H1 (cell line): ENCODE measurements at regions not wholly inside any gene's neighbourhood (a gene's known extent, or its start where the extent isn't known, plus 50 kb on each side); places are given as distances from the start of the nearest gene placed in this dataset.

Experiments used
- CTCF ChIA-PET: fragments of 300-600 bp; sonication (Branson Sonifier 250); formaldehyde crosslinking; loops from one replicate; lab custom pipeline; 2021; ENCODE audit not compliant: partially characterized antibody; lab: Charles Lee
- POLR2A ChIA-PET: fragments of 300-600 bp; sonication (Branson Sonifier 250); formaldehyde crosslinking; loops from one replicate; lab custom pipeline; 2021; ENCODE audit warnings: inconsistent platforms; ENCODE audit not compliant: partially characterized antibody; lab: Charles Lee
- DNase-seq, 2 experiments: peaks; one replicate each; pipeline versions ENCODE4 v3.0.0 to v3.0.0-alpha.2; 2010 to 2022; ENCODE audit warnings: low spot score in 2 of 2, low read depth in 1 of 2, mixed read lengths in 1 of 2
- FAIRE-seq: peaks from 2 replicates; lab custom pipeline; 2011; peaks lifted over from hg19 to GRCh38; lab: Jason Lieb, UNC
- H2AFZ ChIP-seq: 2 replicates; pipeline ENCODE4 v1.8.1; 2012; ENCODE audit warnings: low read length, inconsistent platforms
- H2AK5ac ChIP-seq: 2 replicates; pipeline ENCODE4 v1.6.1; 2013; ENCODE audit warnings: low read depth, low read length
- H2BK120ac ChIP-seq: replicated peaks from 2 replicates; pipeline ENCODE3; 2013; ENCODE audit warnings: low read depth, low read length, inconsistent platforms
- H2BK12ac ChIP-seq: 2 replicates; pipeline ENCODE4 v1.6.1; 2013; ENCODE audit warnings: low read depth, low read length
- H2BK15ac ChIP-seq: 2 replicates; pipeline ENCODE4 v1.6.1; 2013; ENCODE audit warnings: low read length
- H2BK20ac ChIP-seq: 2 replicates; pipeline ENCODE4 v1.6.1; 2013; ENCODE audit warnings: low read length
- H2BK5ac ChIP-seq: 2 replicates; pipeline ENCODE4 v1.6.1; 2013; ENCODE audit warnings: low read depth, low read length
- H3K14ac ChIP-seq: 2 replicates; pipeline ENCODE4 v1.6.1; 2013; ENCODE audit warnings: inconsistent platforms; ENCODE audit not compliant: insufficient read length
- H3K18ac ChIP-seq: 2 replicates; pipeline ENCODE4 v1.6.1; 2013; ENCODE audit warnings: low read length; ENCODE audit errors: extremely low read depth
- H3K23ac ChIP-seq: 2 replicates; pipeline ENCODE4 v1.6.1; 2013; ENCODE audit warnings: inconsistent platforms; ENCODE audit not compliant: insufficient read length
- H3K23me2 ChIP-seq: 2 replicates; pipeline ENCODE4 v1.6.1; 2013; ENCODE audit warnings: low read depth, low read length
- H3K27ac ChIP-seq: 2 replicates; pipeline ENCODE4 v1.6.1; 2011; ENCODE audit warnings: low read depth, low read length, inconsistent platforms
- H3K27me3 ChIP-seq, 4 experiments: replicated peaks in 1 of 4; 1 replicate in 1 of 4; 2 replicates in 3 of 4; pipeline versions ENCODE4 v1.6.1 to v1.8.1; 2011 to 2013; ENCODE audit warnings: low read length in 3 of 4, mild to moderate bottlenecking in 3 of 4, inconsistent platforms in 2 of 4, mixed read lengths in 2 of 4, moderate library complexity in 1 of 4; ENCODE audit not compliant: control insufficient read depth in 3 of 4, insufficient read depth in 3 of 4; ENCODE audit errors: extremely low read depth in 1 of 4
- H3K36me3 ChIP-seq, 4 experiments: 2 replicates each; pipeline versions ENCODE4 v1.6.1 to v1.8.1; 2011 to 2013; ENCODE audit warnings: mild to moderate bottlenecking in 4 of 4, low read length in 3 of 4, moderate library complexity in 2 of 4, control low read depth in 1 of 4, inconsistent platforms in 1 of 4; ENCODE audit not compliant: insufficient read depth in 4 of 4, control insufficient read depth in 2 of 4
- H3K4ac ChIP-seq: replicated peaks from 2 replicates; pipeline ENCODE3; 2013; ENCODE audit warnings: low read length, low read depth, mixed read lengths, inconsistent platforms; ENCODE audit not compliant: insufficient read length
- H3K4me1 ChIP-seq, 4 experiments: replicated peaks in 1 of 4; 1 replicate in 1 of 4; 2 replicates in 3 of 4; pipeline versions ENCODE4 v1.6.1 to v1.8.1; 2011 to 2013; ENCODE audit warnings: low read length in 3 of 4, inconsistent platforms in 2 of 4, mixed read lengths in 1 of 4; ENCODE audit not compliant: insufficient read depth in 4 of 4, control insufficient read depth in 3 of 4
- H3K4me2 ChIP-seq, 2 experiments: 2 replicates each; pipeline versions ENCODE4 v1.6.1 to v1.8.1; 2011 to 2013; ENCODE audit warnings: low read depth in 2 of 2, low read length in 2 of 2, control low read depth in 1 of 2, inconsistent platforms in 1 of 2, mild to moderate bottlenecking in 1 of 2; ENCODE audit not compliant: insufficient read depth in 1 of 2
- H3K4me3 ChIP-seq, 4 experiments: fragments of 200-600, 300-600 bp in 1 of 4; sonication (generic), shearing (Covaris generic), sonication (Bioruptor Twin) in 1 of 4; 2 replicates each; pipeline versions ENCODE4 v1.5.1 to v1.8.1; 2011 to 2016; ENCODE audit warnings: low read length in 4 of 4, low read depth in 3 of 4, control low read depth in 2 of 4, inconsistent platforms in 2 of 4, mild to moderate bottlenecking in 2 of 4, mixed read lengths in 1 of 4, moderate library complexity in 1 of 4; ENCODE audit not compliant: insufficient read depth in 2 of 4; ENCODE audit errors: extremely low read depth in 1 of 4
- H3K56ac ChIP-seq: replicated peaks from 2 replicates; pipeline ENCODE3; 2013; ENCODE audit warnings: low read depth, mild to moderate bottlenecking, mixed read lengths, low read length, inconsistent platforms; ENCODE audit not compliant: insufficient read length
- H3K79me1 ChIP-seq: 2 replicates; pipeline ENCODE4 v1.6.1; 2013; ENCODE audit warnings: low read depth, low read length, control low read depth
- H3K79me2 ChIP-seq, 2 experiments: 2 replicates each; pipeline versions ENCODE4 v1.6.1 to v1.8.1; 2012 to 2013; ENCODE audit warnings: low read length in 2 of 2, mild to moderate bottlenecking in 2 of 2, inconsistent platforms in 1 of 2; ENCODE audit not compliant: insufficient read depth in 2 of 2, control insufficient read depth in 1 of 2
- H3K9ac ChIP-seq, 4 experiments: replicated peaks in 1 of 4; 1 replicate in 1 of 4; 2 replicates in 3 of 4; pipeline versions ENCODE4 v1.6.1 to v1.8.1; 2011 to 2013; ENCODE audit warnings: low read depth in 3 of 4, low read length in 3 of 4, control low read depth in 2 of 4, mild to moderate bottlenecking in 2 of 4, moderate library complexity in 2 of 4, inconsistent platforms in 1 of 4; ENCODE audit errors: extremely low read depth in 1 of 4
- H3K9me3 ChIP-seq, 2 experiments: 2 replicates each; pipeline versions ENCODE4 v1.6.1 to v1.8.1; 2012 to 2013; ENCODE audit warnings: mild to moderate bottlenecking in 2 of 2, moderate library complexity in 2 of 2, control low read depth in 1 of 2, inconsistent platforms in 1 of 2, low read depth in 1 of 2, low read length in 1 of 2, mixed read lengths in 1 of 2; ENCODE audit not compliant: insufficient read depth in 2 of 2
- H4K20me1 ChIP-seq, 2 experiments: replicated peaks in 1 of 2; 2 replicates each; pipeline versions ENCODE3 to v1.8.1; 2011 to 2013; ENCODE audit warnings: inconsistent platforms in 2 of 2, low read length in 2 of 2, mild to moderate bottlenecking in 1 of 2; ENCODE audit not compliant: insufficient read depth in 2 of 2, control insufficient read depth in 1 of 2
- H4K5ac ChIP-seq: 2 replicates; pipeline ENCODE4 v1.6.1; 2013; ENCODE audit warnings: low read length, low read depth, mixed read lengths, inconsistent platforms; ENCODE audit not compliant: insufficient read length
- H4K8ac ChIP-seq: 2 replicates; pipeline ENCODE4 v1.8.0; 2013; ENCODE audit warnings: mild to moderate bottlenecking, moderate library complexity, low read length, inconsistent platforms; ENCODE audit not compliant: insufficient read depth; ENCODE audit errors: extremely low read depth
- H4K91ac ChIP-seq: replicated peaks from 2 replicates; pipeline ENCODE3; 2013; ENCODE audit warnings: low read length, mixed read lengths, inconsistent platforms; ENCODE audit not compliant: insufficient read length
- BACH1 ChIP-seq: IDR thresholded peaks from 2 replicates; pipeline ENCODE4 v1.6.1; 2012; ENCODE audit warnings: low read length, improper control_type of control experiment
- KDM4A ChIP-seq: IDR thresholded peaks from one replicate; pipeline ENCODE4 v1.7.1; 2012; ENCODE audit warnings: low read depth, mild to moderate bottlenecking, moderate library complexity, low read length, inconsistent platforms; ENCODE audit not compliant: severe bottlenecking
- MAFK ChIP-seq: IDR thresholded peaks from 2 replicates; pipeline ENCODE4 v1.6.1; 2012; ENCODE audit warnings: low read depth, mild to moderate bottlenecking, improper control_type of control experiment, low read length
- RAD21 ChIP-seq, 2 experiments: IDR thresholded peaks in 1 of 2; conservative IDR thresholded peaks in 1 of 2; 2 replicates each; pipeline ENCODE4 v1.6.1; 2011; ENCODE audit warnings: low read depth in 2 of 2, low read length in 2 of 2, improper control_type of control experiment in 1 of 2, inconsistent platforms in 1 of 2, mild to moderate bottlenecking in 1 of 2, moderate library complexity in 1 of 2
- RBBP5 ChIP-seq: IDR thresholded peaks from 2 replicates; pipeline ENCODE4 v1.7.1; 2012; ENCODE audit warnings: low read depth, mild to moderate bottlenecking, inconsistent platforms, low read length, moderate library complexity, borderline replicate concordance
- RFX5 ChIP-seq: IDR thresholded peaks from 2 replicates; pipeline ENCODE4 v1.6.1; 2011; ENCODE audit warnings: low read depth, low read length, improper control_type of control experiment, borderline replicate concordance
- SP2 ChIP-seq: IDR thresholded peaks from 2 replicates; pipeline ENCODE4 v1.6.1; 2012; ENCODE audit warnings: mild to moderate bottlenecking, low read length, inconsistent platforms
- TCF12 ChIP-seq: IDR thresholded peaks from 2 replicates; pipeline ENCODE4 v1.6.1; 2011; ENCODE audit warnings: low read depth, mild to moderate bottlenecking, low read length
- WGBS, 2 experiments: shearing (Covaris generic) in 1 of 2; methylation state at CpG; one replicate each; pipeline versions ENCODE4 v1.1.6 to v1.1.7; 2013 to 2015; ENCODE audit warnings: low lambda C conversion rate in 2 of 2, mixed read lengths in 2 of 2, inconsistent platforms in 1 of 2, low coverage in 1 of 2, missing lambda C conversion rate in 1 of 2; ENCODE audit not compliant: insufficient replicate concordance in 2 of 2, insufficient coverage in 1 of 2, insufficient read length in 1 of 2; ENCODE audit errors: extremely low coverage in 1 of 2, missing lambda C conversion rate in 1 of 2; 5-methylcytosine and 5-hydroxymethylcytosine counted together
- TF ChIP-seq, protein P1 (sequence below): IDR thresholded peaks from 2 replicates; pipeline ENCODE4 v1.6.1; 2011; ENCODE audit warnings: low read length, improper control_type of control experiment
- TF ChIP-seq, protein P2 (sequence below): IDR thresholded peaks from 2 replicates; pipeline ENCODE4 v1.6.1; 2012; ENCODE audit warnings: low read length, inconsistent platforms

DNA sequence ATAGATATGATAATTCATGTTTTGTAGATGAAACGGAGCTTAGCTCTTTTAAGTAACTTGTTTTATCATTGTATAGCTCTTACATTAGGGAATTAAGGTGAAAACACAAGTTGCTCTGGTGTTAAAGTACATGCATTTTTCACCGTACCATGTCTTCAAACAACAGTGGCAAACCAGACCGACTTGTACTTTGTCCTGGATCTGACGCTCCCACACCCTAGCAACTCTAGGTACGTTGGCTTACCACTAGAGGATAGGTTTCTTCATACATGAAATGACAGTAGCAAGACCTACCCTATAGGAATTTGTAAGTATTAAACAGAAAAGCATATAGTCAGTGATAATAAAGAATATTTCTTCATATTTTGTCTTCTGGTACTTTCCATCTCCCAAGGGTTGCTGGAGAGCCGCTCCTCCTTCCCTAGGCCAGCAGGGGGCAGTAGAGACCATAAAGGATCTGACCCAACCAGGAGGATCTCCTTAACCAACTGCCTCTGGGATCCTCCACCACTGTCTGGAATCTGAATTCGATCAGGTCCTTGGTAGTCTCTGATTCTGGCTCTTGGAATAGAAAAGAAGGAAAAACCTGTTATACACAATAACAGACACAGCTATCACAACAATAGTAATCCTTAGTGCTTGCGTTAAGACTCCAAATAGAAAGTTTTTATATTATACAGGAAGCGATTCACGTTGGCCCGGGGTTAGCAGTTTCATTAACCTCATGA lies 136.7 kb downstream of the CAVIN4 start:
- no peak overlapping the region for H4K5ac ChIP-seq
- WGBS, 2 experiments: 81% methylated on average over 11 of the region's 11 CpGs; no CpG with 5 or more reads in 1 of the 2 experiments
- CTCF ChIA-PET: interaction anchor here (0.6 to 9.1 kb wide), 37 partner anchors 9 to 597 kb away, joined by 3 to 90 read pairs (median 4); no protein-coding TSS in a partner anchor
- H3K27me3 ChIP-seq: no peaks in the 10 kb centered on the region
- peak; percentile 86 for FAIRE-seq
- H3K27ac ChIP-seq: no peak overlapping the region
- no peak overlapping the region for H4K8ac ChIP-seq
- H4K91ac ChIP-seq: no peak overlapping the region
- peaks cover 7 to 8% of the 10 kb centered on the region in 2 experiments for H3K9me3 ChIP-seq
- no peak overlapping the region for H3K56ac ChIP-seq
- no peak overlapping the region for H3K14ac ChIP-seq
- no peaks in the 10 kb centered on the region for H3K36me3 ChIP-seq
- H3K18ac ChIP-seq: no peak overlapping the region
- no peaks in the 10 kb centered on the region for H3K23me2 ChIP-seq
- no peak overlapping the region for H2BK120ac ChIP-seq
- H3K4me3 ChIP-seq: no peak overlapping the region
- H2BK20ac ChIP-seq: no peak overlapping the region
- H3K4me1 ChIP-seq: no peaks in the 10 kb centered on the region
- no peak overlapping the region for H3K4me2 ChIP-seq
- H3K79me1 ChIP-seq: no peaks in the 10 kb centered on the region
- no peak overlapping the region for H3K23ac ChIP-seq
- H2BK15ac ChIP-seq: no peak overlapping the region
- no peaks in the 10 kb centered on the region for H3K79me2 ChIP-seq
- no peak overlapping the region for H2AFZ ChIP-seq
- no peak overlapping the region for H2BK12ac ChIP-seq
- no peak overlapping the region for H3K4ac ChIP-seq
- H2BK5ac ChIP-seq: no peak overlapping the region
- no peak overlapping the region for H2AK5ac ChIP-seq
- DNase-seq: peak; percentile 17 to 88
- no peak overlapping the region for H3K9ac ChIP-seq
- POLR2A ChIA-PET: no interaction called here
- H4K20me1 ChIP-seq: no peaks in the 10 kb centered on the region
- TF ChIP-seq BACH1 (no peak), KDM4A (no peak), RAD21 (IDR thresholded peaks at IDR 0.05 in 1 of 2, conservative IDR thresholded peaks at IDR 0.05 in 1 of 2; ENCODE audit: low read depth in 2 of 2, low read length in 2 of 2) (peak; percentile 95 to 97), RFX5 (no peak), SP2 (no peak), MAFK (no peak), RBBP5 (no peak), TCF12 (no peak)
- TF ChIP-seq, protein P1, sequence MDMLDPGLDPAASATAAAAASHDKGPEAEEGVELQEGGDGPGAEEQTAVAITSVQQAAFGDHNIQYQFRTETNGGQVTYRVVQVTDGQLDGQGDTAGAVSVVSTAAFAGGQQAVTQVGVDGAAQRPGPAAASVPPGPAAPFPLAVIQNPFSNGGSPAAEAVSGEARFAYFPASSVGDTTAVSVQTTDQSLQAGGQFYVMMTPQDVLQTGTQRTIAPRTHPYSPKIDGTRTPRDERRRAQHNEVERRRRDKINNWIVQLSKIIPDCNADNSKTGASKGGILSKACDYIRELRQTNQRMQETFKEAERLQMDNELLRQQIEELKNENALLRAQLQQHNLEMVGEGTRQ: no peak
- TF ChIP-seq, protein P2, sequence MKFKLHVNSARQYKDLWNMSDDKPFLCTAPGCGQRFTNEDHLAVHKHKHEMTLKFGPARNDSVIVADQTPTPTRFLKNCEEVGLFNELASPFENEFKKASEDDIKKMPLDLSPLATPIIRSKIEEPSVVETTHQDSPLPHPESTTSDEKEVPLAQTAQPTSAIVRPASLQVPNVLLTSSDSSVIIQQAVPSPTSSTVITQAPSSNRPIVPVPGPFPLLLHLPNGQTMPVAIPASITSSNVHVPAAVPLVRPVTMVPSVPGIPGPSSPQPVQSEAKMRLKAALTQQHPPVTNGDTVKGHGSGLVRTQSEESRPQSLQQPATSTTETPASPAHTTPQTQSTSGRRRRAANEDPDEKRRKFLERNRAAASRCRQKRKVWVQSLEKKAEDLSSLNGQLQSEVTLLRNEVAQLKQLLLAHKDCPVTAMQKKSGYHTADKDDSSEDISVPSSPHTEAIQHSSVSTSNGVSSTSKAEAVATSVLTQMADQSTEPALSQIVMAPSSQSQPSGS: no peak
